Activated CD4-positive, alpha-beta T cell treated with anti-CD3 and anti-CD28 coated beads for 36 hours (primary cell): ENCODE measurements at regions not wholly inside any gene's neighbourhood (a gene's known extent, or its start where the extent isn't known, plus 50 kb on each side); places are given as distances from the start of the nearest gene placed in this dataset.
A peak's percentile ranks its signal among the peaks of the same experiment; 100 is the strongest.

Source experiments
- ATAC-seq: fragments of 200-7000 bp; cut with Tn5 transposase; one replicate; pipeline ENCODE4 v1.10.0; 2021; ENCODE audit warnings: mild to moderate bottlenecking, moderate library complexity
- CTCF ChIA-PET: fragments of 350-600 bp; sonication (Branson Sonifier 250); formaldehyde crosslinking; loops from one replicate; lab custom pipeline; 2021; ENCODE audit warnings: antibody characterized with exemption; lab: Charles Lee
- POLR2A ChIA-PET: fragments of 350-600 bp; sonication (Branson Sonifier 250); formaldehyde crosslinking; loops from one replicate; lab custom pipeline; 2021; ENCODE audit warnings: antibody characterized with exemption, inconsistent platforms; lab: Charles Lee
- DNase-seq: peaks from one replicate; pipeline ENCODE4 v3.0.0-alpha.2; 2020
- H3K27ac Mint-ChIP-seq: one replicate; pipeline ENCODE4 v1.8.0; 2021; ENCODE audit warnings: mixed read lengths
- H3K27me3 Mint-ChIP-seq: one replicate; pipeline ENCODE4 v1.8.0; 2021; ENCODE audit warnings: mixed read lengths
- H3K36me3 Mint-ChIP-seq: one replicate; pipeline ENCODE4 v1.8.0; 2021; ENCODE audit warnings: low read depth, mixed read lengths
- H3K4me1 Mint-ChIP-seq: one replicate; pipeline ENCODE4 v1.8.0; 2021; ENCODE audit warnings: mixed read lengths
- H3K4me3 Mint-ChIP-seq: one replicate; pipeline ENCODE4 v1.8.0; 2021; ENCODE audit warnings: mild to moderate bottlenecking, moderate library complexity, mixed read lengths
- H3K9me3 Mint-ChIP-seq: one replicate; pipeline ENCODE4 v1.8.0; 2021; ENCODE audit warnings: low read depth, mixed read lengths
- intact Hi-C, 2 experiments: fragments of 100-400 bp; cut with DNase I in 1 of 2; cut with micrococcal nuclease in 1 of 2; formaldehyde crosslinking; loops; one replicate each; pipeline versions ENCODE4 v1.14.2 to v1.15.1; 2022 to 2024; cut with DNase I, micrococcal nuclease

GRCh38 chr12:68557011-68557730, 53.5 kb upstream of the RAP1B start:
- ChIA-PET POLR2A (no interaction called here), CTCF (no interaction called here)
- DNase-seq (no peak), ATAC-seq (no peak)
- H3K4me1 Mint-ChIP-seq, result peaks cover 30% of the 10 kb centered on the region
- no peak overlapping the region for H3K4me3 Mint-ChIP-seq
- H3K27ac Mint-ChIP-seq, result no peak overlapping the region
- H3K27me3 Mint-ChIP-seq, result no peaks in the 10 kb centered on the region
- H3K36me3 Mint-ChIP-seq, result no peaks in the 10 kb centered on the region
- intact Hi-C loops, result no loop called here
- H3K9me3 Mint-ChIP-seq, result no peaks in the 10 kb centered on the region

DNA sequence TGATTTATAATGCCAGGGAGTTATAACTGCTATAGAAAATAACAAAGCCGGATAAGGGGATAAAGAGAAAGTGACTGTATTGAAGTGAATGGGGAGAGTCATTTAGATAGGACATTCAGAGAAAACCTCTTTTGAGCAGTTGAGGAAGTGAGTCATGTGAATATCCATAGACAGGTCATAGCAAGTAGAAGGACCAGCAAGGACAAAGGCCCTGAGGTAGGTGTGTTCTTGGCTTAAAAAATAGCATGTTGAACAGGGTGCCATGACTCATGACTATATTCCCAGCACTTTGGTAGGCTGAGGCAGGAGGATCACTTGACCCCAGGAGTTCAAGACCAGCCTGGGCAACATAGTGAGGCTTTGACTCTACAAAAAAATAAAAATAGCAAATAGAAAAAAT, 51.5 kb upstream of the RAP1B start:
- Mint-ChIP-seq H3K27ac (no peak overlapping the region), H3K4me3 (no peak overlapping the region), H3K9me3 (no peaks in the 10 kb centered on the region), H3K36me3 (no peaks in the 10 kb centered on the region), H3K4me1 (peaks cover 26% of the 10 kb centered on the region), H3K27me3 (no peaks in the 10 kb centered on the region)
- ATAC-seq (peak; percentile 83), DNase-seq (no peak)
- intact Hi-C loops, result no loop called here
- POLR2A ChIA-PET, result no interaction called here
- CTCF ChIA-PET, result no interaction called here

DNA sequence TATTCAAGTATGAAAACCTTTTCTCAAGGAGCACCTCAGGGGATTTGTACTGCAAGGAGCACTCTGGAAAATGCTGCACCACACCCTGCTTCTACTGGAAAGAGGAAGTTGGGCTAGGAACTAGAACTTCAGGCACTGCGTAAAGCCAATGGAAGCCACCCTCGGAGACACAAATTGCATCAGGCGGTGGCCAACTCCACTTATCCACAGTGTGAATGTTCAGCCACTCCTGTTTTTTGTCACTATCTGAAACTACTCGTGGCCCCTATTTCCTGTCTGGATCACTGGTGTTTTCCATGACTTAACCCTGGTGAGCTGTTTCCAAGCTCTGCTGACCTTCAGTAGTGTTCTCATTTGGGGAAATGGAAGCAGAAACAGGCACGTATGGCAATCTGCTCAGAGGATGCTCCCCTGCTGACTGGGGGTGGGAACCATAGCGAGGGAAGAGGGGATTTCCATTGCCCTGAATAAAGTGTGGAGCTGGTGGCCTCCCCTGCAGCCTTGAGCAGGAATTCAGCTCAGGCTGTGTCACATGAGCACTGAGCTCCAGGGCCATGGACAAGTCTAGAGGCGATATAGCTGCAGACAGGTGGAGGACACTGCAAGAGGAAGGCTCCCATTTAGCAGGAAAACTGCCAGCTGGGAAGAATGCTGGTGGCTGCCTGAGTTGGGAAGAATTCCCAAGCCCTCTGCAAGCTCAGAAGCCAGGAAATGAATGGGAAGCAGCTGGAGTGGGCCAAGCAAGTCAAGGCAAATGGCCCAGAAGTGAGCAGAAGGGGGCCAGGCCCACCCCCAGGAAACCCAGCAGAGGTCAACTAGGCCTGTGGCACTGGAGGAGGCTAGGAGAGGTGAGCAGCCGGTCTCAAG, 50.5 kb upstream of the RAP1B start:
- ChIA-PET CTCF (interaction anchor here (1.3 kb wide), 1 partner anchor 9 kb away, joined by 3 read pairs; no protein-coding TSS in a partner anchor), POLR2A (interaction anchor here (0.5 kb wide), 1 partner anchor 235 kb away, joined by 8 read pairs; no protein-coding TSS in a partner anchor)
- Mint-ChIP-seq H3K27me3 (no peaks in the 10 kb centered on the region), H3K4me3 (no peak overlapping the region), H3K36me3 (no peaks in the 10 kb centered on the region), H3K27ac (no peak overlapping the region), H3K9me3 (no peaks in the 10 kb centered on the region), H3K4me1 (peaks cover 34% of the 10 kb centered on the region)
- ATAC-seq (peak; percentile 49), DNase-seq (no peak)
- intact Hi-C loops, result no loop called here

DNA sequence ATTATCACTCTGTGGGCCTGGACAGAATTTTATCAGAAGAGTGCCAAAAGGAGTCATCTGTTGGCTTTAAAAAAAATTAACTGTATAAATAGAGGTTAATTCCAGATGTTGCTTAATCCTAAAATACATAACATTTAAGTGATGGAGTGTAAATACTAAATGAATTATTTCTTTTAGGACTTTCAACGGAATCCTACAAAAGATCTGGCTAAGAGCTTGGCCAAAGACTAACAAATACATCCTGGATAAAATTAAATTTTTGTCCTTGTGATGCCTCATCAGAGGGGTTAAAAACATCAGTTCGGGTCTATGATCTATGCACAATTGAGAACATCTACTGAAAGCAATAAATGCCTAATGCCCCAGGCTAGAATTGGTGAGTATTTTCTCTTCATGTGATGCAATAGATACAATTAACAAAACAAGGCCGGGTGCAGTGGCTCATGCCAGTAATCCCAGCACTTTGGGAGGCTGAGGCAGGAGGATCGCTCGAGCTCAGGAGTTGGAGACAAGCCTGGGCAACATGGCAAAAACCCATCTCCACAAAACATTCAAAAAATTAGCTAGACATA, 49.8 kb upstream of the RAP1B start:
- DNase-seq (no peak), ATAC-seq (no peak)
- ChIA-PET CTCF (interaction anchor here (1.3 kb wide), 1 partner anchor 8 kb away, joined by 3 read pairs; no protein-coding TSS in a partner anchor), POLR2A (no interaction called here)
- Mint-ChIP-seq H3K36me3 (no peaks in the 10 kb centered on the region), H3K4me3 (no peak overlapping the region), H3K4me1 (peaks cover 41% of the 10 kb centered on the region), H3K27ac (no peak overlapping the region), H3K9me3 (no peaks in the 10 kb centered on the region), H3K27me3 (no peaks in the 10 kb centered on the region)
- intact Hi-C loops, result no loop called here
